ENCODE measurements at regions not wholly inside any gene's neighbourhood (a gene's known extent, or its start where the extent isn't known, plus 50 kb on each side); places are given as distances from the start of the nearest gene placed in this dataset.

- TF ChIP-seq, protein P1, sequence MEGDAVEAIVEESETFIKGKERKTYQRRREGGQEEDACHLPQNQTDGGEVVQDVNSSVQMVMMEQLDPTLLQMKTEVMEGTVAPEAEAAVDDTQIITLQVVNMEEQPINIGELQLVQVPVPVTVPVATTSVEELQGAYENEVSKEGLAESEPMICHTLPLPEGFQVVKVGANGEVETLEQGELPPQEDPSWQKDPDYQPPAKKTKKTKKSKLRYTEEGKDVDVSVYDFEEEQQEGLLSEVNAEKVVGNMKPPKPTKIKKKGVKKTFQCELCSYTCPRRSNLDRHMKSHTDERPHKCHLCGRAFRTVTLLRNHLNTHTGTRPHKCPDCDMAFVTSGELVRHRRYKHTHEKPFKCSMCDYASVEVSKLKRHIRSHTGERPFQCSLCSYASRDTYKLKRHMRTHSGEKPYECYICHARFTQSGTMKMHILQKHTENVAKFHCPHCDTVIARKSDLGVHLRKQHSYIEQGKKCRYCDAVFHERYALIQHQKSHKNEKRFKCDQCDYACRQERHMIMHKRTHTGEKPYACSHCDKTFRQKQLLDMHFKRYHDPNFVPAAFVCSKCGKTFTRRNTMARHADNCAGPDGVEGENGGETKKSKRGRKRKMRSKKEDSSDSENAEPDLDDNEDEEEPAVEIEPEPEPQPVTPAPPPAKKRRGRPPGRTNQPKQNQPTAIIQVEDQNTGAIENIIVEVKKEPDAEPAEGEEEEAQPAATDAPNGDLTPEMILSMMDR (IDR thresholded peaks at IDR 0.05): no peak
- Histone ChIP-seq H3K4me3 (no peak overlapping the region), H3K27ac (no peak overlapping the region)
- no peak for DNase-seq (ENCODE audit: low spot score)
Observed at GRCh38 chr5:89570557-89570956, 687.6 kb upstream of the MEF2C start.

DNA sequence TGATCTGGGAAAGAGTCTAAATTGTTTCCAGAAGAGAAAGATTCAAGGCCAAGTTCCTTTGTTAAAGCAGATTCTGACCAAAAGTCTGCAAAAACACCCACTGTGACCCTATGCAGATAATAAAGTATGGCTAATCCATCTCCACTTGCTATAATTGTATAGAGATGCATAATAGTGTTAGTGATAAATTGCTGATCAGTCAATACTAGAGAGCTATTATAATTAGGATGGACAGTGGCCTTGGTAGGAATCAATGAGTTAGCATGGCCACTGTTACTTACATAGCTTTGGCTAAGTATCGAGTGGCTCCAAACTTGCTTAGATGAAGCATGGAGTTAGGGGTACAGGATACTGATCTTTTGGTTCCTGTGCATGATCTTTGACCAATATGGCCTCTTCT is 683.4 kb upstream of the MEF2C start:
- DNase-seq (ENCODE audit: low spot score): no peak

GRCh38 chr5:89560696-89561095 is 677.7 kb upstream of the MEF2C start:
- DNase-seq (ENCODE audit: low spot score): no peak
- Histone ChIP-seq H3K4me3 (no peak overlapping the region), H3K27ac (no peak overlapping the region)
- TF ChIP-seq, protein P1 (IDR thresholded peaks at IDR 0.05): no peak

More for the DNA sequence above, 683.4 kb upstream of the MEF2C start:
- Histone ChIP-seq H3K4me3 (no peak overlapping the region), H3K27ac (no peak overlapping the region)
- TF ChIP-seq, protein P1 (IDR thresholded peaks at IDR 0.05): no peak

- H3K4me3 ChIP-seq: no peak overlapping the region
- DNase-seq (ENCODE audit: low spot score): no peak
- TF ChIP-seq, protein P1 (IDR thresholded peaks at IDR 0.05): no peak
- no peak overlapping the region for H3K27ac ChIP-seq
Observed at GRCh38 chr5:89556215-89556913, 673.4 kb upstream of the MEF2C start.

GRCh38 chr5:89546657-89547056 is 663.7 kb upstream of the MEF2C start:
- no peak for DNase-seq (ENCODE audit: low spot score)
- no peak overlapping the region for H3K4me3 ChIP-seq
- no peak overlapping the region for H3K27ac ChIP-seq
- TF ChIP-seq, protein P1 (IDR thresholded peaks at IDR 0.05): no peak

GRCh38 chr5:89545626-89546025 is 662.6 kb upstream of the MEF2C start:
- Histone ChIP-seq H3K27ac (no peak overlapping the region), H3K4me3 (no peak overlapping the region)
- DNase-seq (ENCODE audit: low spot score): no peak
- TF ChIP-seq, protein P1 (IDR thresholded peaks at IDR 0.05): no peak

GRCh38 chr5:89545076-89545475 is 662.1 kb upstream of the MEF2C start:
- Histone ChIP-seq H3K4me3 (no peak overlapping the region), H3K27ac (no peak overlapping the region)
- TF ChIP-seq, protein P1 (IDR thresholded peaks at IDR 0.05): no peak
- DNase-seq (ENCODE audit: low spot score): no peak
